ENCODE measurements at regions not wholly inside any gene's neighbourhood (a gene's known extent, or its start where the extent isn't known, plus 50 kb on each side); places are given as distances from the start of the nearest gene placed in this dataset.

GRCh38 chr4:126227428-126227827 lies 912.7 kb downstream of the FAT4 start:
- TF ChIP-seq, protein P1, sequence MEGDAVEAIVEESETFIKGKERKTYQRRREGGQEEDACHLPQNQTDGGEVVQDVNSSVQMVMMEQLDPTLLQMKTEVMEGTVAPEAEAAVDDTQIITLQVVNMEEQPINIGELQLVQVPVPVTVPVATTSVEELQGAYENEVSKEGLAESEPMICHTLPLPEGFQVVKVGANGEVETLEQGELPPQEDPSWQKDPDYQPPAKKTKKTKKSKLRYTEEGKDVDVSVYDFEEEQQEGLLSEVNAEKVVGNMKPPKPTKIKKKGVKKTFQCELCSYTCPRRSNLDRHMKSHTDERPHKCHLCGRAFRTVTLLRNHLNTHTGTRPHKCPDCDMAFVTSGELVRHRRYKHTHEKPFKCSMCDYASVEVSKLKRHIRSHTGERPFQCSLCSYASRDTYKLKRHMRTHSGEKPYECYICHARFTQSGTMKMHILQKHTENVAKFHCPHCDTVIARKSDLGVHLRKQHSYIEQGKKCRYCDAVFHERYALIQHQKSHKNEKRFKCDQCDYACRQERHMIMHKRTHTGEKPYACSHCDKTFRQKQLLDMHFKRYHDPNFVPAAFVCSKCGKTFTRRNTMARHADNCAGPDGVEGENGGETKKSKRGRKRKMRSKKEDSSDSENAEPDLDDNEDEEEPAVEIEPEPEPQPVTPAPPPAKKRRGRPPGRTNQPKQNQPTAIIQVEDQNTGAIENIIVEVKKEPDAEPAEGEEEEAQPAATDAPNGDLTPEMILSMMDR (IDR thresholded peaks at IDR 0.05 in 2 of 3, conservative IDR thresholded peaks at IDR 0.05 in 1 of 3; ENCODE audit: control insufficient read depth in 2 of 3, extremely low read depth in 1 of 3, insufficient read depth in 1 of 3, low read depth in 3 of 3, low read length in 3 of 3) = no peak
- TF ChIP-seq CREM (IDR thresholded peaks at IDR 0.05; ENCODE audit: low read depth) = no peak
- TF ChIP-seq SMC3 (IDR thresholded peaks at IDR 0.05; ENCODE audit: borderline replicate concordance, low read length) = no peak
- TF ChIP-seq ESRRA (IDR thresholded peaks at IDR 0.05; ENCODE audit: low read length) = no peak
- no peak for TF ChIP-seq POLR2A (IDR thresholded peaks at IDR 0.05; ENCODE audit: low read depth, low read length)
- TF ChIP-seq RCOR1 (conservative IDR thresholded peaks at IDR 0.05; ENCODE audit: low read depth, low read length) = no peak
